ENCODE measurements at regions not wholly inside any gene's neighbourhood (a gene's known extent, or its start where the extent isn't known, plus 50 kb on each side); places are given as distances from the start of the nearest gene placed in this dataset.

DNA sequence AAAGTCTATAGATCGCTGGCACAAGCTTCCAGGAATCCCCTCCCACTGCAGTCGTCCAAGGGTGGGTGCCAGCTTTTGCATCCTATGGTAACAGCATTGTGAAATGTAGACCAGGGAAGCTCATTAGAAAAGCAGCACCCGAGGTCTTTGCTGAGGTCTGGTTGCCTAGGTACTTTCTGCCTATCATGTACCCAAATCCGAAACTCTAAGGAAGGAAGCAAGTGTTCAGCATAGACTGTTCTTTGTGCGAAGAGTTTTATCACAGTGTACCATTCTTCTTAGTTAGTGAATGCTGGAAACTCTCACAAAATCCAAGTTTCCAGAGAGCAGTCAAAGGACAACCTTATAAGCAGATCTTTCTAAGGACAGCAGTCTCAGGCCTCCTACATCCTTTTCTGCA, 1532.7 kb upstream of the TMEM132C start:
- TF ChIP-seq, protein P1, sequence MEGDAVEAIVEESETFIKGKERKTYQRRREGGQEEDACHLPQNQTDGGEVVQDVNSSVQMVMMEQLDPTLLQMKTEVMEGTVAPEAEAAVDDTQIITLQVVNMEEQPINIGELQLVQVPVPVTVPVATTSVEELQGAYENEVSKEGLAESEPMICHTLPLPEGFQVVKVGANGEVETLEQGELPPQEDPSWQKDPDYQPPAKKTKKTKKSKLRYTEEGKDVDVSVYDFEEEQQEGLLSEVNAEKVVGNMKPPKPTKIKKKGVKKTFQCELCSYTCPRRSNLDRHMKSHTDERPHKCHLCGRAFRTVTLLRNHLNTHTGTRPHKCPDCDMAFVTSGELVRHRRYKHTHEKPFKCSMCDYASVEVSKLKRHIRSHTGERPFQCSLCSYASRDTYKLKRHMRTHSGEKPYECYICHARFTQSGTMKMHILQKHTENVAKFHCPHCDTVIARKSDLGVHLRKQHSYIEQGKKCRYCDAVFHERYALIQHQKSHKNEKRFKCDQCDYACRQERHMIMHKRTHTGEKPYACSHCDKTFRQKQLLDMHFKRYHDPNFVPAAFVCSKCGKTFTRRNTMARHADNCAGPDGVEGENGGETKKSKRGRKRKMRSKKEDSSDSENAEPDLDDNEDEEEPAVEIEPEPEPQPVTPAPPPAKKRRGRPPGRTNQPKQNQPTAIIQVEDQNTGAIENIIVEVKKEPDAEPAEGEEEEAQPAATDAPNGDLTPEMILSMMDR (IDR thresholded peaks at IDR 0.05): no peak
- no peak for TF ChIP-seq POLR2A (IDR thresholded peaks at IDR 0.05)

Measured in adrenal gland (tissue), 5 donors.